GM21447 (cell line): ENCODE measurements at regions not wholly inside any gene's neighbourhood (a gene's known extent, or its start where the extent isn't known, plus 50 kb on each side); places are given as distances from the start of the nearest gene placed in this dataset.
"Not testable (repeated sequence)": the region's sequence is repeated elsewhere in the genome, so short reads cannot be mapped to it uniquely, and the experiment has no call there.

Experiments used
- ATAC-seq: cut with Tn5 transposase; IDR thresholded peaks from one replicate; pipeline ENCODE4 v1.9.1; 2021; ENCODE audit not compliant: unreplicated experiment

- no peak for ATAC-seq
These were observed 730.2 kb upstream of the GJE1 start for GRCh38 chr6:141402489-141402888.

- ATAC-seq, result no peak
These were observed 730.9 kb upstream of the GJE1 start for GRCh38 chr6:141401851-141402250.

- ATAC-seq, result no peak
These were observed 731.6 kb upstream of the GJE1 start for GRCh38 chr6:141401168-141401567.

- no peak for ATAC-seq
These were observed 733.8 kb upstream of the GJE1 start for GRCh38 chr6:141398949-141399348.

GRCh38 chr6:141395443-141396008 is 737.2 kb upstream of the GJE1 start:
- no peak for ATAC-seq

- ATAC-seq, result no peak
These were observed 738.1 kb upstream of the GJE1 start for GRCh38 chr6:141394565-141395051.

GRCh38 chr6:141394125-141394536 is 738.6 kb upstream of the GJE1 start:
- no peak for ATAC-seq

- ATAC-seq, result no peak
These were observed 739.2 kb upstream of the GJE1 start for GRCh38 chr6:141393405-141394124.

- ATAC-seq, result not testable (repeated sequence)
These were observed 741.6 kb upstream of the GJE1 start for GRCh38 chr6:141391135-141391534.

- ATAC-seq, result no peak
These were observed 744.1 kb upstream of the GJE1 start for GRCh38 chr6:141388666-141389065.

- no peak for ATAC-seq
These were observed 762.3 kb upstream of the GJE1 start for GRCh38 chr6:141370438-141370837.

GRCh38 chr6:141366796-141367195 is 765.9 kb upstream of the GJE1 start:
- ATAC-seq, result not testable (repeated sequence)

- ATAC-seq, result no peak
These were observed 768.0 kb upstream of the GJE1 start for GRCh38 chr6:141364694-141365093.

- no peak for ATAC-seq
These were observed 768.5 kb upstream of the GJE1 start for GRCh38 chr6:141364232-141364631.

- ATAC-seq, result no peak
These were observed 771.2 kb upstream of the GJE1 start for GRCh38 chr6:141361559-141361958.

GRCh38 chr6:141359953-141360352 is 772.8 kb upstream of the GJE1 start:
- no peak for ATAC-seq

- ATAC-seq, result no peak
These were observed 778.4 kb upstream of the GJE1 start for GRCh38 chr6:141354191-141354955.

GRCh38 chr6:141351721-141352120 is 781.0 kb upstream of the GJE1 start:
- ATAC-seq, result no peak

- ATAC-seq, result no peak
These were observed 783.0 kb upstream of the GJE1 start for GRCh38 chr6:141349710-141350109.

GRCh38 chr6:141347906-141348492 is 784.7 kb upstream of the GJE1 start:
- ATAC-seq, result no peak

GRCh38 chr6:141347086-141347485 is 785.6 kb upstream of the GJE1 start:
- ATAC-seq, result no peak

- no peak for ATAC-seq
These were observed 786.2 kb upstream of the GJE1 start for GRCh38 chr6:141346535-141346934.
